NCI-H187 (cell line): ENCODE measurements at regions not wholly inside any gene's neighbourhood (a gene's known extent, or its start where the extent isn't known, plus 50 kb on each side); places are given as distances from the start of the nearest gene placed in this dataset.

Source experiments
- DNase-seq, 2 experiments: peaks; one replicate each; lab custom pipeline; 2025; lab: John Stamatoyannopoulos, UW

- DNase-seq: no peak
These were observed 67.2 kb upstream of the SHISA3 start for GRCh38 chr4:42330002-42330592.

- DNase-seq: no peak
These were observed 66.2 kb upstream of the SHISA3 start for GRCh38 chr4:42331040-42331439.

- no peak for DNase-seq
These were observed 65.3 kb upstream of the SHISA3 start for GRCh38 chr4:42331914-42332368.

GRCh38 chr4:42339935-42340406, 57.3 kb upstream of the SHISA3 start:
- DNase-seq: no peak

DNA sequence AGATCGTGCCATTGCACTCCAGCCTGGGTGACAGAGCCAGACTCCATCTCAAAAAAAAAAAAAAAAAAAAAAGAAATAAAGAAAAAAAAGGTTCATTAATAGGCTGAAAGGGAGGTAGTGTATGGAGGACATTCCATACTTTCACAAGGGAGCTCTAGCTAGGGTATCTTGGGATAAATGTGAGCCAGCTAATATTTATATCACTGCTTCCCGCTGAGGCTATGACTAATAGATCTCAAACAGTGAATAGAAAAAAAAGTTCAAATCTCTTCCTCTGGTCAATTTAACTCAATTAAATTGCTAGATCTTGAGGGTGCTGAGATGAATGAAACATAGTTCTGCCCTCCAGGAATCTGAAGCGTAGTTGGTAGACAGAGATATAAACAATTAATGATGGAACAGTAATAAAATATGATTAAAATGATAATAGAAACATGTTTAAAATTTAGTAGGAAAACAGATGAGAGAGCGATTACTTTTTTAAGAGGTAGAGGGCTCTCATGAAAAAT, 55.7 kb upstream of the SHISA3 start:
- no peak for DNase-seq

GRCh38 chr4:42342459-42342858, 54.8 kb upstream of the SHISA3 start:
- DNase-seq: no peak

GRCh38 chr4:42344309-42344708, 53.0 kb upstream of the SHISA3 start:
- no peak for DNase-seq

DNA sequence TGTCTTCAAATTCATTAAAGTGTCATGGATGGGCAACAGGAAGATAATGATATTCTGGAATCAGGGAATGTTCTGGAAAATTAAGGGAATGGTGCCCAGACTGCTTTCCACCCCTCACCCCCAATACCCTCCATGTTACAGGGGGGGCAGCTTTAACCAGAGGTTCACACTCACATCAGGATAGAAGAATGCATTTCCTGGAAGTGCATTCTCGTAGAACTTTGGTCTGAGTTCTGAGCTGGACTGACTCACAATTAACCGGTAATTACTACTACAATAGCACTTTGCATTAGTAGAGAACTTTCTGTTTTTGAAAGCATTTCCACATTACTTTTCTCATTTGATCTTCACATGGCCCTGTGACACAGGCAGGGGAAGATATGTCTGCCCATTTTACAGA, 52.5 kb upstream of the SHISA3 start:
- no peak for DNase-seq

DNA sequence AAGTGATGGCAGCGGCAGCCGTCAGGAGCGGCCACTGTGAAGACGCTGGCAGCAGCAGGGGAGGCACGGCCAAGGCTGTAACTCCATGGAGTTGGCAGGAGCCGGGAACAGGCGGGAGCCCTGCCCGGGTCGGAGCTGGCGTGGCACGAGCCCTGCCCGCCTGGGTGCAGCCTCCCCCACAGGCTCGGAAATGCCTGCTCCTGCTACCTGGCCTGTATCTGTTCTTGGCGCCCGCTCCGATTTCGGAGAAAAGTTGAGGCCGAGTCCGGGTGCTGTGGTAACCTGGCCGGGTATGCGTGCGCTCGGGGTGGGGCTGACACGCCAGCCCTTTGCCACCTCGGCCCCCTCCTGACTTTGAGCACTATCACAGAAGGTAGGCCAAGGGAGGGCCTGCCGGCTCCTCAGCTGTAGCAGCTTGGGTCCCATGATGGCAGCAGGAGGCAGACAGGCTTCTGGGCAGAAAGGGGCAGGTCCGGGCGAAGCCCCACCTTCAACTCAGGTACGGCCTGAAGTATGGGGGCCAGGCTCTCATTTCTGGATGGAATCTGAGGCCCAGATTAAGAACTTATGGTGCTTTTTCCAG, 51.2 kb upstream of the SHISA3 start:
- no peak for DNase-seq

- DNase-seq: no peak
These were observed 50.2 kb upstream of the SHISA3 start for GRCh38 chr4:42347076-42347475.
